GM19372 (cell line): ENCODE measurements at regions not wholly inside any gene's neighbourhood (a gene's known extent, or its start where the extent isn't known, plus 50 kb on each side); places are given as distances from the start of the nearest gene placed in this dataset.

Experiments
- ATAC-seq: cut with Tn5 transposase; IDR thresholded peaks from one replicate; pipeline ENCODE4 v1.9.1; 2021; ENCODE audit warnings: mild to moderate bottlenecking, low read depth, moderate library complexity; ENCODE audit not compliant: unreplicated experiment

- no peak for ATAC-seq
Measured at GRCh38 chr20:39130627-39131026, 168.5 kb downstream of the DHX35 start.

- ATAC-seq: no peak
Measured at GRCh38 chr20:39129523-39129922, 167.4 kb downstream of the DHX35 start.

- no peak for ATAC-seq
Measured at GRCh38 chr20:39124064-39124463, 161.9 kb downstream of the DHX35 start.

- no peak for ATAC-seq
Measured at GRCh38 chr20:39123185-39123557, 161.0 kb downstream of the DHX35 start.

- no peak for ATAC-seq
Measured at GRCh38 chr20:39117491-39117890, 155.3 kb downstream of the DHX35 start.

- no peak for ATAC-seq
Measured at GRCh38 chr20:39116020-39116419, 153.9 kb downstream of the DHX35 start.

- ATAC-seq: no peak
Measured at GRCh38 chr20:39112178-39112743, 150.1 kb downstream of the DHX35 start.

- ATAC-seq: no peak
Measured at GRCh38 chr20:39111359-39112177, 149.4 kb downstream of the DHX35 start.

- ATAC-seq: no peak
Measured at GRCh38 chr20:39110819-39111136, 148.6 kb downstream of the DHX35 start.

GRCh38 chr20:39109933-39110818, 148.0 kb downstream of the DHX35 start:
- ATAC-seq: no peak

GRCh38 chr20:39108746-39109145, 146.6 kb downstream of the DHX35 start:
- no peak for ATAC-seq

GRCh38 chr20:39107741-39108140, 145.6 kb downstream of the DHX35 start:
- no peak for ATAC-seq

- ATAC-seq: no peak
Measured at GRCh38 chr20:39106791-39107190, 144.6 kb downstream of the DHX35 start.

- no peak for ATAC-seq
Measured at GRCh38 chr20:39105551-39105950, 143.4 kb downstream of the DHX35 start.

GRCh38 chr20:39103732-39104131, 141.6 kb downstream of the DHX35 start:
- ATAC-seq: no peak

- ATAC-seq: no peak
Measured at GRCh38 chr20:39103305-39103704, 141.2 kb downstream of the DHX35 start.

GRCh38 chr20:39101895-39102294, 139.8 kb downstream of the DHX35 start:
- ATAC-seq: no peak

GRCh38 chr20:39100691-39101090, 138.5 kb downstream of the DHX35 start:
- ATAC-seq: no peak

GRCh38 chr20:39097889-39098288, 135.7 kb downstream of the DHX35 start:
- ATAC-seq: no peak

GRCh38 chr20:39095870-39096269, 133.7 kb downstream of the DHX35 start:
- no peak for ATAC-seq

GRCh38 chr20:39094391-39094790, 132.2 kb downstream of the DHX35 start:
- ATAC-seq: no peak
